HepG2 (cell line): ENCODE measurements at regions not wholly inside any gene's neighbourhood (a gene's known extent, or its start where the extent isn't known, plus 50 kb on each side); places are given as distances from the start of the nearest gene placed in this dataset.

Experiments
- ATAC-seq: fragments of 200-7000 bp; cut with Tn5 transposase; 3 replicates; pipeline ENCODE4 v1.9.1; 2020; ENCODE audit warnings: mild to moderate bottlenecking, moderate library complexity
- BruUV-seq: library from RNA; stranded (reverse); fragments of 400-500 nt; replicated peaks from 2 replicates; lab custom pipeline; 2021; lab: Mats Ljungman, UMichigan
- CTCF ChIA-PET: fragments of 300-600 bp; formaldehyde crosslinking; extraction: SDS; loops from one replicate; lab custom pipeline; 2021; ENCODE audit warnings: low total read pairs, inconsistent platforms, low intra/inter-chr PET ratio; lab: Yijun Ruan, JAX
- POLR2A ChIA-PET: fragments of 350-600 bp; sonication (Branson Sonifier 250); formaldehyde crosslinking; loops from one replicate; lab custom pipeline; 2020; ENCODE audit warnings: antibody characterized with exemption, inconsistent platforms; lab: Yijun Ruan, JAX
- DNase-seq: peaks from one replicate; pipeline ENCODE4 v3.0.0-alpha.2; 2015; ENCODE audit warnings: low spot score
- FAIRE-seq: peaks from 3 replicates; lab custom pipeline; 2011; peaks lifted over from hg19 to GRCh38; lab: Jason Lieb, UNC
- H2AFZ ChIP-seq: one replicate; pipeline ENCODE4 v1.6.1; 2011; ENCODE audit warnings: low read length, inconsistent platforms
- H3K27ac ChIP-seq: fragments of 300-600 bp; 3 replicates; pipeline ENCODE4 v1.8.0; 2011; ENCODE audit warnings: mixed run types, mild to moderate bottlenecking, mixed read lengths, low read length, inconsistent platforms; ENCODE audit not compliant: insufficient read depth; ENCODE audit errors: extremely low read length
- H3K27me3 ChIP-seq, 2 experiments: fragments of 200-600 bp in 1 of 2; 2 replicates in 1 of 2; 3 replicates in 1 of 2; pipeline versions ENCODE4 v1.6.0 to v1.8.0; 2011; ENCODE audit warnings: low read length in 2 of 2, mild to moderate bottlenecking in 2 of 2, moderate library complexity in 2 of 2, inconsistent platforms in 1 of 2; ENCODE audit not compliant: insufficient read depth in 2 of 2, control insufficient read depth in 1 of 2
- H3K36me3 ChIP-seq, 2 experiments: fragments of 200-600 bp in 1 of 2; replicated peaks in 1 of 2; 2 replicates in 1 of 2; 3 replicates in 1 of 2; pipeline versions ENCODE4 v1.5.1 to v1.8.0; 2011; ENCODE audit warnings: low read length in 2 of 2, inconsistent platforms in 1 of 2; ENCODE audit not compliant: insufficient read depth in 2 of 2, control insufficient read depth in 1 of 2
- H3K4me1 ChIP-seq: 2 replicates; pipeline ENCODE4 v1.5.1; 2012; ENCODE audit warnings: low read length, inconsistent platforms; ENCODE audit not compliant: insufficient read depth
- H3K4me2 ChIP-seq: 2 replicates; pipeline ENCODE4 v1.6.0; 2011; ENCODE audit warnings: low read depth, low read length, inconsistent platforms
- H3K4me3 ChIP-seq, 3 experiments: fragments of 200-600 bp in 1 of 3; sonication (generic), shearing (Covaris generic) in 1 of 3; replicated peaks in 1 of 3; 2 replicates each; pipeline ENCODE4 v1.5.1; 2011 to 2016; ENCODE audit warnings: low read length in 3 of 3, inconsistent platforms in 2 of 3, low read depth in 2 of 3, mild to moderate bottlenecking in 2 of 3, control low read depth in 1 of 3, mixed read lengths in 1 of 3; ENCODE audit not compliant: insufficient read depth in 1 of 3
- H3K79me2 ChIP-seq: one replicate; pipeline ENCODE4 v1.6.1; 2011; ENCODE audit warnings: low read length, inconsistent platforms; ENCODE audit not compliant: insufficient read depth
- H3K9ac ChIP-seq: 2 replicates; pipeline ENCODE4 v1.6.0; 2011; ENCODE audit warnings: mild to moderate bottlenecking, low read depth, low read length, inconsistent platforms; ENCODE audit not compliant: insufficient read depth
- H3K9me3 ChIP-seq: 2 replicates; pipeline ENCODE4 v1.5.1; 2012; ENCODE audit warnings: mild to moderate bottlenecking, low read length
- H4K20me1 ChIP-seq: 2 replicates; pipeline ENCODE4 v1.6.0; 2011; ENCODE audit warnings: inconsistent platforms, mild to moderate bottlenecking, low read length, moderate library complexity; ENCODE audit not compliant: insufficient read depth
- DDIT3 ChIP-seq: sonication (generic); formaldehyde crosslinking; IDR thresholded peaks from 2 replicates; pipeline ENCODE4 v1.4.0; 2020; ENCODE audit warnings: mild to moderate bottlenecking, missing genetic modification reagents
- DNMT1 ChIP-seq: sonication (generic); formaldehyde crosslinking; IDR thresholded peaks from 2 replicates; pipeline ENCODE4 v1.5.1; 2020; ENCODE audit warnings: mild to moderate bottlenecking, missing genetic modification reagents
- FOXO1 ChIP-seq: sonication (generic); formaldehyde crosslinking; IDR thresholded peaks from 2 replicates; pipeline ENCODE4 v1.4.0; 2020; ENCODE audit warnings: missing genetic modification reagents
- GATA4 ChIP-seq: sonication (generic); IDR thresholded peaks from 2 replicates; pipeline ENCODE4 v1.6.1; 2016; ENCODE audit warnings: antibody characterized with exemption, low read depth, borderline replicate concordance
- HIC2 ChIP-seq: sonication (generic); formaldehyde crosslinking; IDR thresholded peaks from 2 replicates; pipeline ENCODE4 v1.9.0; 2022; ENCODE audit warnings: low read depth, missing genetic modification reagents
- HOXA3 ChIP-seq: sonication (generic); formaldehyde crosslinking; IDR thresholded peaks from 2 replicates; pipeline ENCODE4 v1.5.0; 2020; ENCODE audit warnings: missing genetic modification reagents
- PRMT3 ChIP-seq: sonication (generic); formaldehyde crosslinking; IDR thresholded peaks from 2 replicates; pipeline ENCODE4 v1.8.1; 2022; ENCODE audit warnings: low read depth, mild to moderate bottlenecking, moderate library complexity, missing genetic modification reagents, borderline replicate concordance
- SNAPC2 ChIP-seq: sonication (generic); formaldehyde crosslinking; IDR thresholded peaks from 2 replicates; pipeline ENCODE4 v1.8.1; 2022; ENCODE audit warnings: mild to moderate bottlenecking, missing genetic modification reagents
- SRSF4 ChIP-seq: fragments of 200-400 bp; formaldehyde crosslinking; IDR thresholded peaks from one replicate; pipeline ENCODE4 v1.6.1; 2018; ENCODE audit warnings: mild to moderate bottlenecking, low read depth, low read length, moderate library complexity; ENCODE audit not compliant: poor library complexity, severe bottlenecking
- ZBTB49 ChIP-seq: sonication (generic); formaldehyde crosslinking; IDR thresholded peaks from 2 replicates; pipeline ENCODE4 v1.4.0; 2020; ENCODE audit warnings: missing genetic modification reagents, borderline replicate concordance
- ZNF75D ChIP-seq: sonication (generic); formaldehyde crosslinking; IDR thresholded peaks from 2 replicates; pipeline ENCODE4 v1.8.1; 2023; ENCODE audit warnings: missing genetic modification reagents, mild to moderate bottlenecking, borderline replicate concordance
- ZNF839 ChIP-seq: sonication (generic); formaldehyde crosslinking; IDR thresholded peaks from 2 replicates; pipeline ENCODE4 v1.4.0; 2020; ENCODE audit warnings: missing genetic modification reagents, mild to moderate bottlenecking, borderline replicate concordance
- WGBS: methylation state at CpG from one replicate; pipeline ENCODE4 v1.1.6; 2017; ENCODE audit warnings: low lambda C conversion rate; 5-methylcytosine and 5-hydroxymethylcytosine counted together
- in situ Hi-C: cut with HindIII; loops from 2 replicates; pipeline ENCODE4 v1.10.0; 2017; ENCODE audit warnings: low pct_unique_long_range_greater_than_20kb; ENCODE audit not compliant: extremely low pct_ligation_motif_present
- intact Hi-C: fragments of 100-400 bp; cut with micrococcal nuclease; formaldehyde crosslinking; loops from one replicate; pipeline ENCODE4 v1.10.0; 2022; ENCODE audit not compliant: unreplicated experiment

- ChIA-PET CTCF (no interaction called here), POLR2A (no interaction called here)
- H3K4me2 ChIP-seq = no peak overlapping the region
- ATAC-seq (no peak), FAIRE-seq (no peak), DNase-seq (no peak)
- H3K4me1 ChIP-seq = peaks cover 12% of the 10 kb centered on the region; the same call in 1 of the 2 replicates
- no peak overlapping the region for H3K9ac ChIP-seq
- intact Hi-C loops = loop anchor here (10.0 kb wide), 1 partner anchor 314 kb away; the partner anchor contains the start of gene KLF7
- H2AFZ ChIP-seq = no peak overlapping the region
- H3K27me3 ChIP-seq = no peaks in the 10 kb centered on the region
- no peak overlapping the region for H3K4me3 ChIP-seq
- in situ Hi-C loops = no loop called here
- H3K79me2 ChIP-seq = no peaks in the 10 kb centered on the region
- no TSS peak for BruUV-seq
- TF ChIP-seq HIC2 (CRISPR knock-in tag) (no peak), PRMT3 (no peak), HOXA3 (CRISPR knock-in tag) (no peak), ZBTB49 (CRISPR knock-in tag) (no peak), ZNF75D (CRISPR knock-in tag) (no peak), ZNF839 (CRISPR knock-in tag) (no peak), SNAPC2 (CRISPR knock-in tag) (no peak), DDIT3 (no peak), SRSF4 (no peak), GATA4 (no peak), FOXO1 (CRISPR knock-in tag) (no peak), DNMT1 (CRISPR knock-in tag) (no peak)
- 27% methylated on average over 3 of the region's 3 CpGs for WGBS
- H4K20me1 ChIP-seq = no peaks in the 10 kb centered on the region
- no peaks in the 10 kb centered on the region for H3K36me3 ChIP-seq
- no peaks in the 10 kb centered on the region for H3K9me3 ChIP-seq
- no peak overlapping the region for H3K27ac ChIP-seq
Observed at GRCh38 chr2:207478572-207478971, 51.2 kb upstream of the CREB1 start.
